ENCODE measurements at regions not wholly inside any gene's neighbourhood (a gene's known extent, or its start where the extent isn't known, plus 50 kb on each side); places are given as distances from the start of the nearest gene placed in this dataset.

DNA sequence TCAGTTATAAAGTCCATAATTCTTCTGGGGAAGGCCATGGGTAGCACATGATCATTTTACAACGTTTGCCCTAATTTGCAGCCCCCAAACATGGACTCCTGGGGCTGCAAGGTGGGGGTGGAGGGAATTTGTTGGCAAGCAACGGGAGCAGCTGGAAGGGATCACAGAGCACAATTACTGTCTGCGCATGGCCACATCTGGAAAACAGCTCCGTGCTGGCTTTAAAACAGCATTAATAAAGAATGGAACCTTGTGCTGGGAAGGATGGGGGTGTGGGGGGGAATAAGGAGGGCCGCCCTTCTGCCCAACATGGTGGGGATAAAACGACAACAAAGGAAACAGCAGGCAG lies 60.9 kb upstream of the SLC14A2 start:
- H3K36me3 ChIP-seq = no peaks in the 10 kb centered on the region
- no peaks in the 10 kb centered on the region for H3K4me1 ChIP-seq
- H3K4me3 ChIP-seq = no peak overlapping the region
- H3K9me3 ChIP-seq = no peaks in the 10 kb centered on the region
- in situ Hi-C loops (cut with MboI; ENCODE audit: low pct_ligation_motif_present in 1 of 4, low pct_unique_long_range_greater_than_20kb in 1 of 4, low sequenced_read_pairs in 3 of 4) = no loop called here
- no peaks in the 10 kb centered on the region for H3K27me3 ChIP-seq
- WGBS, 2 donors (ENCODE audit: low coverage in 1 of 2) = 34 to 60% methylated on average over 3 to 6 of the region's 6 CpGs
- no peak for DNase-seq
- intact Hi-C loops (cut with DNase I; ENCODE audit: low total_unique reads) = no loop called here
- TF ChIP-seq EP300 (IDR thresholded peaks at IDR 0.05; ENCODE audit: low read depth) (no peak), POLR2A (IDR thresholded peaks at IDR 0.05) (no peak), POLR2AphosphoS5 (IDR thresholded peaks at IDR 0.05) (no peak)
- TF ChIP-seq, protein P1, sequence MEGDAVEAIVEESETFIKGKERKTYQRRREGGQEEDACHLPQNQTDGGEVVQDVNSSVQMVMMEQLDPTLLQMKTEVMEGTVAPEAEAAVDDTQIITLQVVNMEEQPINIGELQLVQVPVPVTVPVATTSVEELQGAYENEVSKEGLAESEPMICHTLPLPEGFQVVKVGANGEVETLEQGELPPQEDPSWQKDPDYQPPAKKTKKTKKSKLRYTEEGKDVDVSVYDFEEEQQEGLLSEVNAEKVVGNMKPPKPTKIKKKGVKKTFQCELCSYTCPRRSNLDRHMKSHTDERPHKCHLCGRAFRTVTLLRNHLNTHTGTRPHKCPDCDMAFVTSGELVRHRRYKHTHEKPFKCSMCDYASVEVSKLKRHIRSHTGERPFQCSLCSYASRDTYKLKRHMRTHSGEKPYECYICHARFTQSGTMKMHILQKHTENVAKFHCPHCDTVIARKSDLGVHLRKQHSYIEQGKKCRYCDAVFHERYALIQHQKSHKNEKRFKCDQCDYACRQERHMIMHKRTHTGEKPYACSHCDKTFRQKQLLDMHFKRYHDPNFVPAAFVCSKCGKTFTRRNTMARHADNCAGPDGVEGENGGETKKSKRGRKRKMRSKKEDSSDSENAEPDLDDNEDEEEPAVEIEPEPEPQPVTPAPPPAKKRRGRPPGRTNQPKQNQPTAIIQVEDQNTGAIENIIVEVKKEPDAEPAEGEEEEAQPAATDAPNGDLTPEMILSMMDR (IDR thresholded peaks at IDR 0.05) = no peak
- H3K27ac ChIP-seq = no peak overlapping the region

DNA sequence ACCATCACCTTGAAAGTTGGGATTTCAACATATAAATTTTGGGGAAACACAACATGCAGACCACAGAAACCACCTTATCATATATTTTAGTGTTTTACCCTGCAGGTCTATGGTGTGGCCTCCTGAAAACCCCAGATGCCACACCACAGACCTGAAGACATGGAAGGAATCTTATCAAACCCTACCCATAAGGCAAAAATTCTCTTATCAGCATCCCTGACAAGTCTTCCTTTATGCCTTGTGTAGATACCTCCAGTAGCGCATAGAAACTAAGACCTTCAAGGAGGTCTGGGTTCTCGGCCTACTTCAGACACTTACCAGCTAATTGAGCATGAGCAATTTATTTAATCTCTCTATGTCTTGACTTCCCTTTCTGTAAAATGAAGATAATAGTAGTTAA lies 59.1 kb upstream of the SLC14A2 start:
- H3K27me3 ChIP-seq = no peaks in the 10 kb centered on the region
- H3K36me3 ChIP-seq = no peaks in the 10 kb centered on the region
- in situ Hi-C loops (cut with MboI; ENCODE audit: low pct_ligation_motif_present in 1 of 4, low pct_unique_long_range_greater_than_20kb in 1 of 4, low sequenced_read_pairs in 3 of 4) (no loop called here), intact Hi-C loops (cut with DNase I; ENCODE audit: low total_unique reads) (no loop called here)
- 77 to 97% methylated on average over 2 of the region's 2 CpGs for WGBS, 2 donors (ENCODE audit: low coverage in 1 of 2)
- H3K27ac ChIP-seq = no peak overlapping the region
- no peak for DNase-seq
- no peaks in the 10 kb centered on the region for H3K4me1 ChIP-seq
- TF ChIP-seq POLR2A (IDR thresholded peaks at IDR 0.05) = no peak
- TF ChIP-seq POLR2AphosphoS5 (IDR thresholded peaks at IDR 0.05) = no peak
- TF ChIP-seq, protein P1 (IDR thresholded peaks at IDR 0.05) = no peak
- TF ChIP-seq EP300 (IDR thresholded peaks at IDR 0.05; ENCODE audit: low read depth) = no peak
- no peaks in the 10 kb centered on the region for H3K9me3 ChIP-seq
- H3K4me3 ChIP-seq = no peak overlapping the region

DNA sequence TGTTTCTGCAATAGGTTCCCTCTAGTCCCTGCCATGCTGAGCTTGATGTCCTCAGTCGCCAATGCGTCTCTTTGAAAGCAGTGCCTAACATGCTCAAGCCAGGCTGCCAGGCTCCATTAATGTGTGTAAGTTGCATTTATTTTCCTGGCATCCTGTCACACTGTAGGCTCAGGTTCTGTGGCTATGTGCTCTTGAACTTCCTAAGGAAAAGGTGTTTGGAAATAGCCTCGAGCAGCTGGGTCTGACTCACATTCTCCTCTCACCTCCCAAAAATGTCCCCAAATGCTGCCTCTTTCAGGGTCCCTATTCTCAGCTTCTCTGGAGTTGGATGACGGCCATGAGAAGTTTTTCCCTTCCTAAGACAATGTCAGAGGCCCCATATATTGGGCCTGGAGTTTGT lies 58.0 kb upstream of the SLC14A2 start:
- no peaks in the 10 kb centered on the region for H3K27me3 ChIP-seq
- in situ Hi-C loops (cut with MboI; ENCODE audit: low pct_ligation_motif_present in 1 of 4, low pct_unique_long_range_greater_than_20kb in 1 of 4, low sequenced_read_pairs in 3 of 4) = no loop called here
- intact Hi-C loops (cut with DNase I; ENCODE audit: low total_unique reads) = no loop called here
- whole genome bisulfite sequencing, 2 donors (ENCODE audit: low coverage in 1 of 2) = 79 to 100% methylated on average over 2 to 4 of the region's 4 CpGs
- no peaks in the 10 kb centered on the region for H3K4me1 ChIP-seq
- TF ChIP-seq POLR2AphosphoS5 (IDR thresholded peaks at IDR 0.05) = no peak
- TF ChIP-seq, protein P1 (IDR thresholded peaks at IDR 0.05) = no peak
- no peak for TF ChIP-seq EP300 (IDR thresholded peaks at IDR 0.05; ENCODE audit: low read depth)
- TF ChIP-seq POLR2A (IDR thresholded peaks at IDR 0.05) = no peak
- no peak for DNase-seq
- H3K27ac ChIP-seq = no peak overlapping the region
- H3K4me3 ChIP-seq = no peak overlapping the region
- no peaks in the 10 kb centered on the region for H3K36me3 ChIP-seq
- H3K9me3 ChIP-seq = no peaks in the 10 kb centered on the region

DNA sequence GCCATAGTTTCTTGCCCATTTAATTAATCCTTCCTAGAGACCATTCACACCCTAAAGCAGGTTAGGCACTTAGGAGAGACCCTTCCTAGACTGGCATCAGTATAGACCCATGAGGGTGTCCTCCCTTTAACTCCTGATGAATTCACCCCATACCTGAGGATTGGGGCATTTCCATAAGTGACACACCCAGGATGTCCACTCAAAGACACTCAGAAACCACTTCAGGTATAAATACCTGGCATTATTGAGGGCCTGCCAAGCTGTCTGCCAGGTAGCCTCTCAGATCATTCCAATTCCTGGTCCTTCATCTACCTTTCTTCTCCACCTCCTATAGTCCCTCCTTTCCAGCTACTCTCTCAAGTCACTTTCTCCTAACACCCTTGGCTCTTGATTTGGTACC lies 57.5 kb upstream of the SLC14A2 start:
- intact Hi-C loops (cut with DNase I; ENCODE audit: low total_unique reads) (no loop called here), in situ Hi-C loops (cut with MboI; ENCODE audit: low pct_ligation_motif_present in 1 of 4, low pct_unique_long_range_greater_than_20kb in 1 of 4, low sequenced_read_pairs in 3 of 4) (no loop called here)
- no peaks in the 10 kb centered on the region for H3K36me3 ChIP-seq
- no peak for TF ChIP-seq EP300 (IDR thresholded peaks at IDR 0.05; ENCODE audit: low read depth)
- no peak for TF ChIP-seq POLR2AphosphoS5 (IDR thresholded peaks at IDR 0.05)
- TF ChIP-seq, protein P1 (IDR thresholded peaks at IDR 0.05) = no peak
- TF ChIP-seq POLR2A (IDR thresholded peaks at IDR 0.05) = no peak
- H3K9me3 ChIP-seq = no peaks in the 10 kb centered on the region
- H3K4me3 ChIP-seq = no peak overlapping the region
- H3K27ac ChIP-seq = no peak overlapping the region
- no peaks in the 10 kb centered on the region for H3K4me1 ChIP-seq
- no peak for DNase-seq
- H3K27me3 ChIP-seq = no peaks in the 10 kb centered on the region

All from transverse colon (tissue), 4 donors.